ENCODE measurements at regions not wholly inside any gene's neighbourhood (a gene's known extent, or its start where the extent isn't known, plus 50 kb on each side); places are given as distances from the start of the nearest gene placed in this dataset.

DNA sequence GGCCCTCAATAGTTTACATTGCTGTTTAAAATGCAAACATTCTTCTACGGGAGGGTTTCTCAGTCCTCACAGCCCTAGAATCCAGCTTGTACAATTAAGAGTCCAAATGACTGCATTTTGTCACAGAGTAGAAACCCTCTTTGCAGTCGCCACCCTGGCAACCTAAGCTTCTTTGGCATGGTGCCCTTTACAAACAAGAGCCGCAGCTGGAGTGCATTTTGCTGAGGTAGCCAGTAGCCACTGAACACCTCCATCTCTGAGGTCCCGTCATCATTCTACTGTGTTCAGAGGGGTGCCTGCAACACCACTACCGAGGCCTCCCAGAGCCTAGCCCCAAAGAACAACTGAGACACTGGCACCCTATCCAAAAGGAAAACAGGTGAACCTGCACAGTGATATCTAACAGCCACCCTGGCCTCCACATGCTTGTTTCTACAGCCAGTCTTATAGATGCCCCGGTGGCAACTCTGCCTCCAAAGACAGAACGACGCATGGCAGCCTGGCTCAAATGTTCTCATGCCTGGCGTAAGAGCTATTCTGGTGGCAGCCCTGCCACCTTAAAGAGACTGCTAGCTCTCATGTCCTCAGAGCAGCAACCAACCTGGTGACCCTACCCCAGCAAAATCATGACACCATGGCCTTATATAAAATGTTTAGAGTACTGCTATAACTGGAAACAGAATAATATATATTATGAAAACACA, 801.9 kb downstream of the TECRL start:
- no peak for DNase-seq

DNA sequence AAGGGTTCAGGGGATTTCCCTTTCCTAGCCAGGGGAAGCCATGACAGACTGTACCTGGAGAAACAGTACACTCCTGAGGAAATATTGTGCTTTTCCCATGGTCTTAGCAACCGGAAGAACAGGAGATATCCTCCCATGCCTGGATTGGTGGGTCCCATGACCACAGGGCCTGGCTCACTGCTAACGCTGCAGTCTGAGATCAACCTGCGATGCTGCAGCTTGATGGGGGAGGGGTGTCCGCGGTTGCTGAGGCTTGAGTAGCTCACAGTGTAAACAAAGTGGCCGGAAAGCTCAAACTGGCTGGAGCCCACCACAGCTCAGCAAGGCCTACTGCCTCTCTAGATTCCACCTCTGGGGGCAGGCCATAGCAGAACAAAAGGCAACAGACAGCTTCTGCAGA, 819.5 kb downstream of the TECRL start:
- no peak for DNase-seq

DNA sequence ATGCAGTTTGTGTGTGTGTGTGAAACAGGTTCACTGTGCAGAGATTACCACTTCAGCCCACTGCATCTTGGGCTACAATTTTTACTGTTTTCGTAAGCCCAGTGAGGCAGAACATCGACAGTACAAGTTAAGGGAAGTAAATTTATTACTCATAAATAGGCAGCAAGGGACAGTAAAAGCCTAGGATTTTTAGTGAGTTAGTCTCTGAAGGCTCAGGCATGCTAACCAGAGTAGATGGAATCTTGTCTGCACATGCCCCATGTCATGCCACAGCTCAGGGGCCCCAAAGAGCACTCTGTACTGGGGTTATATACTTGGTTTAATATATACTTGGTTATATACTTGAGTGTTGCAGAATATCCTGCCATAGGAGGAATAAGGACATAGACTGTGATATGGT, 825.7 kb downstream of the TECRL start:
- no peak for DNase-seq

DNA sequence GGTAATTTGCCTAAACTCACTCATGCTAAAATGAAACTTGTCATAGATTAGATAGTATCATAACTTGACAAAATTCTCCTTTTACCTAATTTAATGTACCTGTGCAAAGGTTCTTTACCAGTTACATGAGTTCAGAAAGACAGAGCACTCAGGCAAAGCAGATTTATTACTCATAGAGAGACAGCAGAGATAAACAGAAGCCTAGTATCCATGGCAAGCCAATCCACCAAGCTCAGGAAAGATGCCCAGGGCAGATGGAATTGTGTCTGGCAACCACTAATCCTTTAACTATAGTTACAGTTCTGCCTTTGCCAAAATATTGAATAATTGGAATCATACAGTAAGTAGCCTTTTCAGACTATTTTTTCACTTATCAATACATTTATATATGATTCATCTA, 826.2 kb downstream of the TECRL start:
- no peak for DNase-seq

DNA sequence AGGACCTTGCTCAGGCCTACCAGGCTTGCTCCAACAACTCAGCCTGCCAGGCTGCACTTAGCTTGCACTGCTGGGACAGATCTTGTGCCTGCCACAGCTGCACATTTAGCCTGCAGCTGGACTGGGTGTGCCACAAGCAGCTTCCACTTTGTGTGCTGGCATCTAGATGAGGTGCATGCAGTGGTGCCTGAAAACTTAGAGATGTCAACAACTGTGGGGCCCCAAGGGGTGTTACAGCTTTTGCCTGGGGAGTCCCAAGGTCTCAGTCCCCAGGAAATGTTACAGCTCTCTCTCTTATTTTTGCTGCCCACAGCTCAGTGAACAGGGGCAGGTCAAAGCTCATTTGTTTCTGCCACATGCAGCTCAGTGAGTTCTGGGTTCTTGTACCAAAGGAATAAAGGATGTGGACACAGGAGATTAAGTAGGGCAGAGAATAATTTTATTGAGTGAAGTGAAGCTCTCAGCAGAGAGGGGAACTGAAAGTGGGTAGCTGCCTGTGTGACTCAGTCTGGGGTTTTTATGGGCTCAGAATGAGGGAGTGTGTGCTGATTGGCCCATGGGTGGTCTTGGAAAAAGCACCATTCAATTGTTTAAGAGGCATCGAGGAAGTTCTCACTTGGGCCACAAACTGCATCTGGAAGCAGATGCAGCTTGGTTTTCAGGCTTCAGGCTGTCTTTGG, 828.3 kb downstream of the TECRL start:
- DNase-seq: no peak

DNA sequence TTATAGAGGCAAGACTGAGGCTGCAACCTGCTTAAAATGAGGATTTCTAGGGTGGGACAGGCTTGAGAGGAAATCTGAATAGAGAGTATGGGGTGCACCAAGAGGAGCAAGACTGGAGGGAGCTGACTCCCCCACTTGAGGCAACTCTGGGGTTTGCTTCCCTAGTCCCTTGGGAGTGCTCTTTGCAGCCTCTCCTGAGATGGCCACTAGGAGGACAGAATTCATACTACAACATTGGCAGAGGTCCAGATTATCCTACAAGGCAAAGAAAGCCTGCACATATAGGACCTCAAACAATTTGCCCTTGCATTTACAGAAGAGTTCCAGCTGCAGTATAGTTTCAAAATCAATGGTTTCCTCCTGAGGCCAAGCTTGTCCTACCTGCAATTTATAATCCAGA, 830.9 kb downstream of the TECRL start:
- DNase-seq: no peak

DNA sequence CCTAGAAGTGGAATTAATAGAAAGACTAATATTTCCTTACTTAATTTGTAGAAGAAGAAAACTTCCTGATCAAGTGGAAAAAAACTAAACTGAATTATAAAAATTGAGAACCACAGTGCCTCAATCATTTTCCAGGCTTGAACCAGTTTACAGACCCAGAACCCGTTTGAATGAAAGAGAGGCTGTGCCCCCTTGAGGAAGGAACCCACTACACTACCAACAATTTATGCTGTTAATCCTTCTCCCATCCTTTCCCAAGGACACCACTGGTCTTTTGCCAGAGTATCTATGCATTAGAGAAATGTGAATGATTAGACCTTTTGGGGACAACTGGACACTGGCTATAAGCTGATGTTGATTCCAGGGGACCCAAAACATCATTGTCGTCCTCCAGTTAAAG, 842.6 kb downstream of the TECRL start:
- no peak for DNase-seq

DNA sequence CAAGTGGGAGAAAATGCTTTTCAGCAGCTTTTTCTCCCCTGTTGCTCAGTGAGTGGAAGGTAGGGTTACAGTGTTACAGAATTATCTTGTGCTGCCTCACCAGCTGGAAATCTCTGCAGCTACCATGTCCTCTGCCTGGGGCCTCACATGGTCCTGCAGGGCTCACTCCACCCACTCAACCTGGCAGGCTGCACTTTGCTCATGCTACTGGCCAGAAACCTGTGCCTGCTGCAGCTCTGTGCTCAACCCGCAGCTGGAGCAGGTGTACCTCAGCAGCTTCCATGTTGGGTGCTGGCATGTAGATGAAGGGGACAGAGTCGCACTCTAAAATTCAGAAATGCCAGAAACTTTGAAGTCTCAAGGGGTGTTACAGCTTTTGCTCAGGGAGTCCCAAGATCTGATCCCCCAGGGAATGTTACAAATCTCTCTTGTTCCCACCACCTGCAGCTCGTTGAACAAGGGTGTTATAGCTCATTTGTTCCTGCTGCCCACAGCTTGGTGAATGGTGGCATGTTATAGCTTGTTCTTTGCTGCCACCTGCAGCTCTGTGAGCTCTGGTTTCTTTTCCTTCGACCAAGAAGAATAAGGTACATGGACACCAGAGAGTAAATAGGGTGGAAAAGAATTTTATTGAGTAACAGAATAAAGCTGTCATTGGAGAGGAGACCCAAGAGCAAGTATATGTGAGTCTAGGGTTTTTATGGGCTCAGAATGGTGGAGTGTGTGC, 845.8 kb downstream of the TECRL start:
- DNase-seq: no peak

DNA sequence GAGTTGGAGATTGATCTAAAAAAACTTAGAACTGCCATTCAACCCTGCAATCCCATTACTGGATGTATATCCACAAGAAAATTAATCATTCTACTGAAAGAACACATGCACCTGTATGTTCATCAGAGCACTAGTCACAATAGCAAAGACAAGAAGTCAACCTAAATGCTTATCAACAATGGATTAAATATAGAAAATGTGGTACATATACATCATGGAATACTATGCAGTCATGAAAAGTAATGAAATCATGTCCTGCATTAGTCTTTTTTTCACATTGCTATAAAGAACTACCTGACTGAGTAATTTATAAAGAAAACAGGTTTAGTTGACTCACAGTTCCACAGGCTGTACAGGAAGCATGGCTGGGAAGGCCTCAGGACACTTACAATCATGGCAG, 850.5 kb downstream of the TECRL start:
- DNase-seq: no peak

DNA sequence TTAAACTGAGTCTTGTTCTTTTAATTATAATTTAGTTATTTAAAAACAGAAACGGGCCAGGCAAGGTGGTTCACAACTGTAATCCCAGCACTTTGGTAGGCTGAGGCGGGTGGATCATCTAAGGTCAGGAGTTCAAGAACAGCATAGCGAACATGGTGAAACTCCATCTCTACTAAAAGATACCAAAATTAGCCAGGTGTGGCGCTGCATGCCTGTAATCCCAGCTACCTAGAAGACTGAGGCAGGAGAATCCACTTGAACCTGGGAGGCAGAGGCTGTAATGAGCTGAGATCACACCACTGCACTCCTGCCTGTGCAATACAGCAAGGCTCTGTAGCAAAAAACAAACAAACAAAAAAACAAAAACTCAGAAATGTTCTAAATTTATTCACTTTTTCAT, 852.9 kb downstream of the TECRL start:
- no peak for DNase-seq

DNA sequence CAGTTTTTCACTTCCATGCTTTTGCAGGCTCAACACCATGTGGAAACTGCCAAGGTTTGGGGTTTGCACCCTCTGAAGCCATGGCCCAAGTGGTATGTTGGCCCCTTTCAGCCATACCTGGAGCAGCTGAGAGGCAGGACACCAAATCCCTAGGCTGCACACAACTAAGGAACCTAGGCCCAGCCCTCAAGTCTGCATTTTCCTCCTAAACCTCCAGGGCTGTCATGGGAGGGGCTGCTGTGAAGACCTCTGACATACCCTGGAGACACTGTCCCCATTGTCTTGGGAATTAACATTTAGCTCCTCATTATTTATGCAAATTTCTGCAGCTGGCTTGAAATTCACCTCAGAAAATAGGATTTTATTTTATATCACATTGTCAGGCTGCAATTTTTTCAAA, 856.1 kb downstream of the TECRL start:
- DNase-seq: no peak

DNA sequence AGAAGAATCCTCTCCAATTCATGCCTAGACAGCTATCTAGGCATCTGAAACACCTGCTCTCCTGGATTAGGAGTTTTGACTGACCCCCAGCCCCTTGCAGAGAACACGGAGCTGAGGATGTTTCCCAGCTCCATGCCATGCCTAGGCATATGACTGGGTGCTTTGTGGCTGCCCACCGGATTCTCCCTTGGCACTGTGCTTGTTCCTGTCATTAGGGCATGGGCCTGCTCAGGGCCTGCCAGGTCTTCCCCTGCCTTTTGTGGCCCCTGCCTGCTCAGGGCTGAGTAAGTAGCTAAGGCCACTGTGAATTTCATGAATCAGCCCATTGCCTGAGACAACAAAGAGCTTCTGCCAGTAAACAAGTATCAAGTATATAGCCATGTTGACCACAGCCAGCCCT, 867.4 kb downstream of the TECRL start:
- no peak for DNase-seq

DNA sequence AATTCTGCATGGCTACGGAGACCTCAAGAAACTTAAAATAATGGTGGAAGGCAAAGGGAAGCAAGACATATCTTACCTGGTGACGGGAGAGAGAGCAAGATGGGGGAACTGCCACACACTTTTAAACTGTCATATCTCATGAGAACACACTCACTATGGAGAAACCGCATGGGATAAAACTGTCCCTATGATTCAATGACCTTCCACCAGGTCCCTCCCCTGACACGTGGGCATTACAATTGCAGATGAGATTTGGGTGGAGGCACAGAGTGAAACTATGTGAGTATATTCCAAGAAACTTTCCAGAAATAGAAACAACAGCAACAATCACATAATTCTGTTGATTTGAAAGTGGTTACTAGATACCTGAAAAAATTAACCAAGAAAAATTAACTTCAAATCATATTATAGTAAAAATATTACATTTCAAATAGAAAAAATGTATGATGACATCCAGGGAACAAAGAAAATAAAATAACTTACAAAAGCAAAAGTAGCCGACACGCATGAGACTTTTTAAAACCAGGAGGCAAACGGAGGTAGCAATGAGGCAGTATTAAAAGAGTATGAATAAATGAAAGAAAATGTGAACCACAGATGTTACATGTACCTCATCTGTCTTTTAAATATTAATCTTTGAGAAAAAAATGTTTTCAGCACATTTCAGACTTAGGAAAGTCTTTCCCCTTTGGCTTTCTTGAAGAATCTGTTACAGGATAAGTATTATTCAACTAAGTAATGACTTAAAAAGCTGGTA, 879.5 kb downstream of the TECRL start:
- no peak for DNase-seq

DNA sequence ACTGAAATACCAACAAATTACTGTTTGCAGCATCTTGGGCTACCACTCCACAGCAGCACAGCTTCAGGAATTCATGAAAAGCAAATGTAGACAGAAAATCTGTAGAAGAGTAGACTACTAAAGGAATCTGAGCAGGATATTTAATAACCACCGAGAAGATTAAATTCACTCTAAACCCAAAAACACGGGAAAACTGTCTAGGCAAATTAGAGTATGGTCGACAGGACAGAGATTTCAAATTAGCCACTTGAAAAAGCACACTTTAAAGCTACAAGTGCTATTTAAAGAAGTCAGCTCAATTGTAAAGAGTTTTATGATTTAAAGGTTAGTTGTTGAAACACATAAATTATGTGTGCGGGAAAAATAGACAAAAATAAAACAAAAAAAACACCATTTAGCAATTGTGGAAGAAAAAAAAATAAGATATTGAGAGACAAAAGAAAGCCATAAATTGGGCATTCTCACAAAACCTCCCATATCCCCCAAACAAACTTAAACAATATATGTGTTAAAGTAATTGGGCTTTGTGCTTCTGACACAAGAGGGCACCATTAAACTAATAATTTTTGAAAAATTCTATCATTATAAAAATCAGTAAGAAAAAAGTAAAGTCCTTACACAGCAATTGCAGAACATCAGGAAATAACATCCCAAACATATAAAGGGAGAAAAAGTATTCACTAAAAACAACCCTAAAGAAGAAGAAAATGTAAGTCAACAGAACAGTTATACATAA, 880.8 kb downstream of the TECRL start:
- no peak for DNase-seq

DNA sequence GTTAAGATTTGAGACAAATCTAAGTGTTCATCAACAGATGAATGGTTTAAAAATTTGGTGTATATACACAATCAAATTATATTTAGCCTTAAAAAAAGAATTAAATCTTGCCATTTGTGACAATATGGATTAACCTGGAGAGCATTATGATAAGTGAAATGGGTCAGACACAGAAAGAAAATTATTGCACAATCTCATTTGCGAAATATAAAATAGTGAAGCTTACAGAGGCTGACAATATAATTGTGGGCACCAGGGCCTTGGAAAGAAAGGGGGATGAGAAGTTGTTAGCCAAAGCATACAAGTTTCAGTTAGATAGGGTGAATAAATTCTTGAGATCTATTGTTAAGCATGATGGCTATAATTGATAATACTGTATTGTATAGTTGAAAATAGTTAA, 883.0 kb downstream of the TECRL start:
- DNase-seq: no peak

DNA sequence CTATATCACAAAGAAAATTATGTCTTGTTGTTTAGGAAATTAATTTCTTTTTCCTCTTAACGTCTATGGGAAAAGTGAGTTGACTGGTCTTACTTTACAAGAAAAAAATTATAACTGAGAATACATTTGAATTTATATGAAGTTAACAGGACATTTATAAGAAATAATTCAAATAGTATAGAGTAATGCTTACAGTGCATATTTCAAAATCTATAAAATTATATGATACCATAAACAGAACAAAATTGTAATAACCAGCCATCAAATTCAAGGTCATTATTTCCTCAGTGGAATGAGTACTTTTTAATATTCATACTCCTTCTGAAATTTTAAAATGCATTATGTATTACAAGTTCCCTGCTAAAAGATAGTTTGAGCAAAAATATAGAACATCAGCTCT, 884.5 kb downstream of the TECRL start:
- DNase-seq: no peak

DNA sequence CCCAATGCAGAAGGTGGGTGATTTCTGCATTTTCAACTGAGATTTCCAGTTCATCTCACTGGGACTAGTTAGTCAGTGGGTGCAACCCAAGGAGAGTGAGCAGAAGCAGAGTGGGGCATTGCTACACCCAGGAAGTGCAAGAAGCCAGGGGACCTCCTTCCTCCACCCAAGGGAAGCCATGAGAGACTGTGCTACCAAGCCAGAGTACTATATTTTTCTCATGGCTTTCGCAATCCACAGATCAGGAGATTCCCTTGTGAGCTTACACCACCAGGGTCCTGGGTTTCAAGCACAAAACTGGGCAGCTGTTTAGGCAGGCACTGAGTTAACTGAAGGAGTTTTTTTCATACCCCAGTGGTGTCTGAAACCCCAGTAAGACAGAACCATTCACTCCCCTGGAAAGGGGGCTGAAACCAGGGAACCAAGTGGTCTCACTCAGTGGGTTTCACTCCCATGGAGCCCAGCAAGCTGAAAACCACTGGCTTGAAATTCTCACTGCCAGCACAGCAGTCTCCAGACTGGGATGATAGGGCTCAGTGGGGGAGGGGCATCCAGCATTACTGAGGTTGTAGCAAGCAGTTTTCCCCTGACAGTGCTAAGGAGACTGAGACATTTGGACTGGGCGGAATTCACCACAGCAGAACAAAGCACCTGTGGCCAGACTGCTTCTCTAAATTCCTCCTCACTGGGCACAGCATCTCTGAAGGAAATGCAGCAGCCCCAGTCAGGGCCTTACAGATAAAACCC, 903.4 kb downstream of the TECRL start:
- DNase-seq: no peak

DNA sequence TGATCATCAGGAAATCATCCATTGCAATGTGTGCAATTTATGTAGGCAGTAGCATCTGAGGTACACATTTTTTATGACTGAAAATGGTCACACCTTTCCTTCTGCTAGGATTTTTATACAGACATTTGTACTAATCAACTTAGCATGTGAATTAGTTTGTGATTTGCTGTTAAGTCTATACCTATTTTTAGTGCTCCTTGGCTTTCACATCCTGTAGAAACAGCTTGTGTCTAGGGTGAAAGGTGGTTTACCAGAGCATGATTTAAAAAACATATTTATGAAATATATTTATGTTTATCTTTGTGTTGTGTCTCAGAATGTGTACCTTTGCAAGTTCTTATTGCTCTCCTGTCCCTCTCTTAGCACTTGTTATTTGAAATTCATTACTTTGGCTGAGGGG, 916.0 kb downstream of the TECRL start:
- DNase-seq: no peak

DNA sequence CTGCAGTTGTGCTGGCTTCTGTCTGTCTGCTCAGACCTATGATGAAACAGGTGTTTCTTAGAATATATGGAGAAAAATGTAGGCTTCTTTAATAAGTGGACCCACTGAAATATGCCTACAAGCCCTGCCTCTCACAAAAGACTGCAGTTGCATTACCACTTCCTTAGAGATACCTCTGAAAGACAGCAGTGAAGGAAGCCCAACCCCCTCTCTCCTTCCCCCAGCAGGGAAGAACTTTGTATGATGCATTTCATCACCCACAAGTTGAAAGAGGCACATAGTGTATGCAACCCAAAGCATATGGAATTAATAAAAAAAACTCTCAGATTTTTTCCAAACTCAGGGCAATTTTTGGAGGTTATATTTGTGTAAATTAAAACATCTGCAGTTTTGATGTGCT, 916.7 kb downstream of the TECRL start:
- DNase-seq: no peak

DNA sequence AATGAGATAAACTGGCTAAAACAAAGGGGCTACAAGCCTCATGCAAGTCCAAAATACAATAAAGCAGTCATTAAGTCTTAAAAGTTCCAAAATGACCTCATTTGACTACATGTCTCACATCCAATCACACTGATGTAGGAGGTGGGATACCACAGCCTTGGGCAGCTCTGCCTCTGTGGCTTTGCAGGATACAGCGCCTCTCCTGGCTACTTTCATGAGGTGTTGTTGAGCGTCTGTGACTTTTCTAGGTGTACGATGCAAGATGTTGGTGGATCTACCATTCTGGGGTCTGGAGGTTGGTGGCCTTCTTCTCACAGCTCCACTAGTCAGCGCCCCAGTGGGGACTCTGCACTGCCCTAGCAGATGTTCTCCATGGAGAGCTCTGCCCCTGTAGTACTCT, 944.9 kb downstream of the TECRL start:
- DNase-seq: no peak

DNA sequence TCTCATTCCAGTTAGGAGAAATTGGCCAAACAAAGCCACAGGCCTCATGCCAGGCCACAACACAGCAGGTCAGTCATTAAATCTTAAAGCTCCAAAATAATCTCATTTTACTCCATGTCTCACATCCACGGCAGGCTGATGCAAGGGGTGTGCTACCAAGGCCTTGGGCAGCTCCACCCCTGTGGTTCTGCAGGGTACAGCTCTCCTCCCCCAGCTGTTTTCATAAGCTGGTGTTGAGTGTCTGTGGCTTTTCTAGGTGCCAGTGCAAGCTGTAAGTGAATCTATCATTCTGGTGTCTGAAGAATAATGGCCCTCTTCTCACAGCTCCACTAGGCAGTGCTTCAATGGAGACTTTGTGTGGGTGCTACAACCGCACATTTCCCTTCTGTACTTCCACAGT, 949.2 kb downstream of the TECRL start:
- DNase-seq: no peak

DNA sequence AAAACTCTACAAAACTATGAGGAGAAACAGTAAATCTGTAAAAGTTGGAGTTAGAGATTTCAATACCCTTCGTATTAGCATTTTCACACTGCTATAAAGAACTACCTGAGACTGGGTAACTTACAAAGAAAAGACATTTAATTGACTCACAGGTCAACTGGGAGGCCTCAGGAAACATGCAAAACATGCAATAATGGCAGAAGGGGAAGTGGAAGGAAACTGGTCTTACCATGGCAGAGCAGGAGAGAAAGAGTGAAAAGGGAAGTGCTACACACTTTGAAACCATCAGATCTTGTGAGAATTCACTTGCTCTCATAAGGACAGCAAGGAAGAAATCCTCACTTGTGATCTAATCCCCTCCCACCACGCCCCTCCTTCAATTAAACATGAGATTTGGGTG, 949.9 kb downstream of the TECRL start:
- DNase-seq: no peak
